Chondrocyte (in vitro differentiated cells): ENCODE measurements at regions not wholly inside any gene's neighbourhood (a gene's known extent, or its start where the extent isn't known, plus 50 kb on each side); places are given as distances from the start of the nearest gene placed in this dataset.

Experiments used
- DNase-seq: peaks from one replicate; pipeline ENCODE4 v3.0.0; 2021; ENCODE audit warnings: mixed read lengths, low spot score
- H3K27ac Mint-ChIP-seq: one replicate; pipeline ENCODE4 v1.8.0; 2021; ENCODE audit warnings: mild to moderate bottlenecking, moderate library complexity, mixed read lengths; ENCODE audit not compliant: unreplicated experiment
- H3K27me3 Mint-ChIP-seq: 2 replicates; pipeline ENCODE4 v1.8.0; 2021; ENCODE audit warnings: low read depth, mixed read lengths
- H3K36me3 Mint-ChIP-seq: 2 replicates; pipeline ENCODE4 v1.8.0; 2021; ENCODE audit warnings: low read depth, mixed read lengths
- H3K4me1 Mint-ChIP-seq: 2 replicates; pipeline ENCODE4 v1.8.0; 2021; ENCODE audit warnings: low read depth, mild to moderate bottlenecking, mixed read lengths
- H3K4me3 Mint-ChIP-seq: one replicate; pipeline ENCODE4 v1.8.0; 2021; ENCODE audit warnings: mild to moderate bottlenecking, moderate library complexity, mixed read lengths; ENCODE audit not compliant: unreplicated experiment
- H3K9me3 Mint-ChIP-seq: 2 replicates; pipeline ENCODE4 v1.8.0; 2021; ENCODE audit warnings: low read depth, mixed read lengths
- CTCF ChIP-seq: fragments of 200-600 bp; sonication (generic); IDR thresholded peaks from 2 replicates; pipeline ENCODE4 v1.5.0; 2021; ENCODE audit warnings: antibody characterized with exemption, mild to moderate bottlenecking, moderate library complexity

GRCh38 chr18:42392416-42392815 lies 437.4 kb downstream of the PIK3C3 start:
- no peak overlapping the region for H3K27ac Mint-ChIP-seq
- peaks cover 5% of the 10 kb centered on the region for H3K9me3 Mint-ChIP-seq
- no peak for TF ChIP-seq CTCF
- H3K4me1 Mint-ChIP-seq, result no peaks in the 10 kb centered on the region
- H3K4me3 Mint-ChIP-seq, result no peak overlapping the region
- H3K36me3 Mint-ChIP-seq, result no peaks in the 10 kb centered on the region
- no peaks in the 10 kb centered on the region for H3K27me3 Mint-ChIP-seq
- no peak for DNase-seq

DNA sequence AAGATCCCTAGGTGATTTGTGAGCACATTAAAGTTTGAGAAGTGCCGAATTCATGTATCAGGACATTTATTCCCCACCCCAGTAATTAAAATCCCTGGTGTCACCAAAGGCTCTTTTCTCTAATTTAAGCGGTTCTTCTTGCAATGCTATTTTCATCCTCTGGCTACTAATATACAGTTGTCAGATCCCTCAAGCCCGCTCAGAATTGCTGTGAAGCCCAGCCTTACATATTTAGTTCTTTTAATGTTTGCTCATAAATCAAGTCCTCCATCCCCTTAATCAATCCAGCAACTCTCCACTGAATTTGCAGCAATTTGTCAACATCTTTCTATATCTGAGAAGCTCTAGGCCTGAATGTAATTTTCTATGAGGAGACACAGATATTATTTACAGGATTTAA lies 437.9 kb downstream of the PIK3C3 start:
- Mint-ChIP-seq H3K36me3 (no peaks in the 10 kb centered on the region), H3K4me3 (no peak overlapping the region), H3K4me1 (no peaks in the 10 kb centered on the region), H3K27me3 (no peaks in the 10 kb centered on the region), H3K27ac (no peak overlapping the region), H3K9me3 (peaks cover 5% of the 10 kb centered on the region)
- no peak for TF ChIP-seq CTCF
- no peak for DNase-seq

DNA sequence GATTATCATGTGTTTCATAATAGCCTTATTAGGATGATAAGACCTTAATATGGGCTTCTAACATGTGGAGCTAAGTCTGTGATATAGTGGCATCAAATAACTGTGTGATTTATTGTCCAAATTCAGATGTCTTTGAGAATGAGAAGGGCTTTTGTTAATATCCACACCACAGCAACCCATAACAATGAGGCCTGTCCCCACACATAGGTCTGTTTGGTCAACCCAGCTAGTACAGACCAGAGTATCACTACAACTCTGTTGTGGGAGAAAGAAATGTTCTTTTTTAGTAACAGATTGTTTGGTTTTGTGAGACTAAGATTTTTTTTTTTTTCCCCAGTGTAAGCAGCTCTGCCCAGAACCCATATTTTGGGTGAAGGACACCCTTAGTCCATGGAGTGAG lies 439.2 kb downstream of the PIK3C3 start:
- DNase-seq, result no peak
- no peak for TF ChIP-seq CTCF
- Mint-ChIP-seq H3K27ac (no peak overlapping the region), H3K4me1 (no peaks in the 10 kb centered on the region), H3K36me3 (no peaks in the 10 kb centered on the region), H3K4me3 (no peak overlapping the region), H3K9me3 (no peaks in the 10 kb centered on the region), H3K27me3 (no peaks in the 10 kb centered on the region)

DNA sequence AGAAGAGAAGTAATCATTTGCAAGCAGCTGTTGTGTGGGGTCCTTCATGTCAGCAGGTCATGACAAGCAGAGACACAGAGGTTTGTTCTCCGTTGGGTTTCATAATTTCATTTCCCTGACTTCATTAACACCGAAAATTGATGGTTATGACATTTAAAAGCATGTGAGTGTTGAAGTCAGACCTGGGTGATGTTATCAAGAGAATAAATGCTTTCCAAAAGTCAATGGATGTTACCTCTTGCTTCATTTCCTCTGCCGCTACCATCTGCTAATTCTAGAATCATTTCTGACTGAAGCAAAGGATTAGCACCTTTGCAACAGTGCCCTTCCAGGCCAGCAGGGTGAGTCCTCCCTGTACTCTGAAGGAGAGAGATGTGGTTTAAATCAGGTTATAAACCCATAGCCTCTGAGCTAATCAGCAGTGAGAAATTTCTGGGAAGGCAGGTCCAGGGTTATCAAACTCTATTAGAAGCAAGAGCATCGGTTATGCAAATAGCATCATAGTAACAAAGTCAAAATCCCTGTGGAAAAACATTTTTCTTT lies 446.2 kb downstream of the PIK3C3 start:
- no peak overlapping the region for H3K4me3 Mint-ChIP-seq
- TF ChIP-seq CTCF, result no peak
- H3K36me3 Mint-ChIP-seq, result no peaks in the 10 kb centered on the region
- H3K4me1 Mint-ChIP-seq, result peaks cover 4% of the 10 kb centered on the region
- peaks cover 3% of the 10 kb centered on the region for H3K9me3 Mint-ChIP-seq
- no peaks in the 10 kb centered on the region for H3K27me3 Mint-ChIP-seq
- DNase-seq, result no peak
- H3K27ac Mint-ChIP-seq, result no peak overlapping the region

DNA sequence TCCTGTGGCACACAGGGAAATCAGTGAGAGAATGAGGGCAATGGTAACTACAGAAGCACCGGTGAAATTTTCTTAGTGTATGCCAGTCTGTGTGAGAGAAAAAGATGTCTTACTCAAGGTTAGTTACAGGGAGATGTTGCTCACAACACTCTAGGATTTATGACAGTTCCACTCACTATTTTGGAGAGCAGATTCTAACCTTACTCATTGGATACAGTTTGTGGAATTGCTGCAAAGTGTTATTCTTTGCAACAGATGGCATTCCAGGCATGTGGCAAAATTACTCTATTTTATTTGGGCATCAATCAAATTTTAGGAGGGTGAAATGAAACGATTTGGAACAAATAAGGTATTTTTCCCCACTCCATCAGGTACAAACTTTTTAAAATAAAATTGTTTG lies 449.1 kb downstream of the PIK3C3 start:
- no peak for TF ChIP-seq CTCF
- H3K36me3 Mint-ChIP-seq, result no peaks in the 10 kb centered on the region
- peaks cover 4% of the 10 kb centered on the region for H3K4me1 Mint-ChIP-seq
- H3K27me3 Mint-ChIP-seq, result no peaks in the 10 kb centered on the region
- DNase-seq, result no peak
- no peak overlapping the region for H3K27ac Mint-ChIP-seq
- peaks cover 9% of the 10 kb centered on the region for H3K9me3 Mint-ChIP-seq
- no peak overlapping the region for H3K4me3 Mint-ChIP-seq
